Esophagus squamous epithelium (tissue), 4 donors: ENCODE measurements at regions not wholly inside any gene's neighbourhood (a gene's known extent, or its start where the extent isn't known, plus 50 kb on each side); places are given as distances from the start of the nearest gene placed in this dataset.

ENCODE experiments used
- CTCF ChIP-seq, 6 experiments: fragments of 450-650 bp in 4 of 6; fragments of 200-600 bp in 2 of 6; sonication (generic) in 2 of 6; IDR thresholded peaks; one replicate each; pipeline ENCODE4 v1.5.1; 2016 to 2019; ENCODE audit warnings: antibody characterized with exemption in 6 of 6, mild to moderate bottlenecking in 4 of 6, moderate library complexity in 4 of 6
- POLR2A ChIP-seq, 4 donors: fragments of 450-650 bp; IDR thresholded peaks; one replicate each; pipeline ENCODE4 v1.6.1; 2017; ENCODE audit warnings: antibody characterized with exemption in 4 of 4, mild to moderate bottlenecking in 4 of 4, moderate library complexity in 3 of 4

DNA sequence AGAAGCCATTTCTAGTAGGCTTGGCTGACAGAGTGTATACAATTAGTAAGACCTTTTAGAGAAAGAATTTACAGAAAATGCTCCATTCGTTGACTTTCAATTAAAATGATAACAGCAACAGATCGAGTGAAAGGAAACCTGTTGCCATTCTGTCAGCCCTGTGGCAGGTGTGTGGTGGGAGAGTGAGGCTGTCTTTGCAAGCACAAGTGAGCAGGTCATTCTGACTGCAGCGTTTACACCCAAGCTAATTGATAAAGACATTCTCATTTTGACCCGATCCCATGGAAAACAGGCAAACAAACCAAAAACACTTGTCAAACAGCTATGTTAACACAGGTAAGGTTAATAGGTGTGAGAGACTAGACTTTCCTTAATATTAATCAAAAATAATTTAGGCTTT, 257.3 kb downstream of the PTBP2 start:
- TF ChIP-seq CTCF (IDR thresholded peaks at IDR 0.05) = no peak
- no peak for TF ChIP-seq POLR2A (IDR thresholded peaks at IDR 0.05)
